Mesenchymal stem cell (in vitro differentiated cells and primary cell): ENCODE measurements at regions not wholly inside any gene's neighbourhood (a gene's known extent, or its start where the extent isn't known, plus 50 kb on each side); places are given as distances from the start of the nearest gene placed in this dataset.

Experiments
- DNase-seq: peaks from one replicate; pipeline ENCODE4 v3.0.0-alpha.2; 2013
- H2AFZ ChIP-seq: one replicate; pipeline ENCODE4 v1.6.1; 2013; ENCODE audit warnings: low read depth, mild to moderate bottlenecking, control low read depth, inconsistent platforms, low read length, moderate library complexity
- H2AK5ac ChIP-seq: 2 replicates; pipeline ENCODE4 v1.6.1; 2013; ENCODE audit warnings: low read length, moderate library complexity, mild to moderate bottlenecking, inconsistent platforms; ENCODE audit not compliant: severe bottlenecking
- H2BK120ac ChIP-seq: one replicate; pipeline ENCODE4 v1.6.1; 2013; ENCODE audit warnings: low read depth, mild to moderate bottlenecking, inconsistent platforms, low read length, moderate library complexity
- H2BK12ac ChIP-seq, 2 experiments: one replicate each; pipeline ENCODE4 v1.6.1; 2013; ENCODE audit warnings: inconsistent platforms in 2 of 2, low read length in 2 of 2, mild to moderate bottlenecking in 2 of 2, moderate library complexity in 2 of 2, control low read depth in 1 of 2
- H2BK15ac ChIP-seq: one replicate; pipeline ENCODE4 v1.6.1; 2013; ENCODE audit warnings: mild to moderate bottlenecking, low read depth, inconsistent platforms; ENCODE audit not compliant: poor library complexity, severe bottlenecking
- H2BK5ac ChIP-seq: 2 replicates; pipeline ENCODE4 v1.6.1; 2013; ENCODE audit warnings: low read depth, mild to moderate bottlenecking, low read length, control low read depth, inconsistent platforms; ENCODE audit not compliant: poor library complexity, severe bottlenecking
- H3K14ac ChIP-seq, 2 experiments: one replicate each; pipeline ENCODE4 v1.6.1; 2013; ENCODE audit warnings: inconsistent platforms in 2 of 2, low read length in 2 of 2, control low read depth in 1 of 2, mild to moderate bottlenecking in 1 of 2, moderate library complexity in 1 of 2
- H3K18ac ChIP-seq, 2 experiments: one replicate each; pipeline ENCODE4 v1.6.1; 2013; ENCODE audit warnings: inconsistent platforms in 2 of 2, low read length in 2 of 2, control low read depth in 1 of 2, low read depth in 1 of 2, mild to moderate bottlenecking in 1 of 2
- H3K23ac ChIP-seq, 2 experiments: one replicate each; pipeline ENCODE4 v1.6.1; 2013; ENCODE audit warnings: inconsistent platforms in 2 of 2, low read length in 2 of 2, mild to moderate bottlenecking in 2 of 2, moderate library complexity in 2 of 2, control low read depth in 1 of 2
- H3K27ac ChIP-seq: 2 replicates; pipeline ENCODE4 v1.5.1; 2013; ENCODE audit warnings: mild to moderate bottlenecking, moderate library complexity, low read length, control low read depth, inconsistent platforms; ENCODE audit not compliant: poor library complexity, severe bottlenecking
- H3K27me3 ChIP-seq, 2 experiments: 2 replicates each; pipeline versions ENCODE4 v1.6.1 to v1.7.0; 2013; ENCODE audit warnings: low read length in 2 of 2, mild to moderate bottlenecking in 2 of 2, moderate library complexity in 2 of 2, control low read depth in 1 of 2, inconsistent platforms in 1 of 2; ENCODE audit not compliant: control insufficient read depth in 1 of 2, insufficient read depth in 1 of 2
- H3K36me3 ChIP-seq, 2 experiments: 2 replicates each; pipeline versions ENCODE4 v1.6.1 to v1.7.0; 2013; ENCODE audit warnings: low read length in 2 of 2, control low read depth in 1 of 2, inconsistent platforms in 1 of 2, low read depth in 1 of 2, mild to moderate bottlenecking in 1 of 2; ENCODE audit not compliant: insufficient read depth in 2 of 2, control insufficient read depth in 1 of 2
- H3K4ac ChIP-seq, 2 experiments: one replicate each; pipeline ENCODE4 v1.6.1; 2013; ENCODE audit warnings: inconsistent platforms in 2 of 2, low read length in 2 of 2, mild to moderate bottlenecking in 2 of 2, moderate library complexity in 2 of 2, control low read depth in 1 of 2, low read depth in 1 of 2
- H3K4me1 ChIP-seq: 2 replicates; pipeline ENCODE4 v1.6.1; 2013; ENCODE audit warnings: low read depth, low read length, control low read depth; ENCODE audit not compliant: control insufficient read depth, insufficient read depth
- H3K4me2 ChIP-seq: 2 replicates; pipeline ENCODE4 v1.6.1; 2013; ENCODE audit warnings: low read length, mild to moderate bottlenecking, inconsistent platforms; ENCODE audit not compliant: poor library complexity, severe bottlenecking
- H3K4me3 ChIP-seq, 2 experiments: 2 replicates each; pipeline versions ENCODE4 v1.5.1 to v1.7.0; 2013; ENCODE audit warnings: low read length in 2 of 2, mild to moderate bottlenecking in 2 of 2, control low read depth in 1 of 2, low read depth in 1 of 2; ENCODE audit not compliant: insufficient read depth in 1 of 2
- H3K79me1 ChIP-seq: replicated peaks from 2 replicates; pipeline ENCODE4 v1.6.1; 2013; ENCODE audit warnings: mild to moderate bottlenecking, control low read depth, low read length, inconsistent platforms; ENCODE audit not compliant: poor library complexity, severe bottlenecking
- H3K9ac ChIP-seq: 2 replicates; pipeline ENCODE4 v1.7.0; 2013; ENCODE audit warnings: mild to moderate bottlenecking, low read length, moderate library complexity
- H3K9me3 ChIP-seq: 2 replicates; pipeline ENCODE4 v1.7.0; 2013; ENCODE audit warnings: mild to moderate bottlenecking, low read length; ENCODE audit not compliant: control insufficient read depth
- H4K8ac ChIP-seq: one replicate; pipeline ENCODE4 v1.6.1; 2013; ENCODE audit warnings: inconsistent platforms, mild to moderate bottlenecking, low read length, moderate library complexity
- H4K91ac ChIP-seq: one replicate; pipeline ENCODE4 v1.6.1; 2013; ENCODE audit warnings: mild to moderate bottlenecking, low read length, inconsistent platforms
- WGBS: methylation state at CpG from one replicate; pipeline ENCODE4 v1.1.7; 2013; ENCODE audit warnings: mixed read lengths; 5-methylcytosine and 5-hydroxymethylcytosine counted together

- Histone ChIP-seq H3K9ac (peak overlapping the region; percentile 59), H2BK5ac (no peak overlapping the region), H3K18ac (no peak overlapping the region), H3K4me1 (no peaks in the 10 kb centered on the region), H2BK120ac (no peak overlapping the region), H3K9me3 (no peaks in the 10 kb centered on the region), H2BK12ac (no peak overlapping the region), H3K14ac (no peak overlapping the region), H3K4me3 (no peak overlapping the region), H4K91ac (no peak overlapping the region), H3K27me3 (no peaks in the 10 kb centered on the region), H2AFZ (no peak overlapping the region), H2BK15ac (no peak overlapping the region), H3K4me2 (no peak overlapping the region), H2AK5ac (no peak overlapping the region), H3K23ac (no peak overlapping the region), H3K27ac (no peak overlapping the region), H3K4ac (no peak overlapping the region), H4K8ac (no peak overlapping the region), H3K36me3 (no peaks in the 10 kb centered on the region), H3K79me1 (no peaks in the 10 kb centered on the region)
- WGBS, result 38% methylated on average over 2 of the region's 4 CpGs
- DNase-seq, result peak; percentile 41
Measured at GRCh38 chr21:16169102-16169511, 439.3 kb downstream of the USP25 start.

- H2BK15ac ChIP-seq, result no peak overlapping the region
- H3K79me1 ChIP-seq, result no peaks in the 10 kb centered on the region
- no peak overlapping the region for H4K8ac ChIP-seq
- no peak overlapping the region for H3K27ac ChIP-seq
- WGBS, result no CpG with 5 or more reads among the region's 1 CpG
- no peak overlapping the region for H3K18ac ChIP-seq
- H3K14ac ChIP-seq, result no peak overlapping the region
- no peak overlapping the region for H3K9ac ChIP-seq
- H2BK120ac ChIP-seq, result no peak overlapping the region
- H3K9me3 ChIP-seq, result no peaks in the 10 kb centered on the region
- H3K4me2 ChIP-seq, result no peak overlapping the region
- H3K4me3 ChIP-seq, result no peak overlapping the region
- H3K4ac ChIP-seq, result no peak overlapping the region
- no peak overlapping the region for H4K91ac ChIP-seq
- H2BK12ac ChIP-seq, result no peak overlapping the region
- H2AFZ ChIP-seq, result no peak overlapping the region
- H2AK5ac ChIP-seq, result no peak overlapping the region
- no peaks in the 10 kb centered on the region for H3K4me1 ChIP-seq
- no peaks in the 10 kb centered on the region for H3K36me3 ChIP-seq
- no peak for DNase-seq
- H3K23ac ChIP-seq, result no peak overlapping the region
- H3K27me3 ChIP-seq, result no peaks in the 10 kb centered on the region
- H2BK5ac ChIP-seq, result no peak overlapping the region
Measured at GRCh38 chr21:16169779-16170178, 440.0 kb downstream of the USP25 start.

DNA sequence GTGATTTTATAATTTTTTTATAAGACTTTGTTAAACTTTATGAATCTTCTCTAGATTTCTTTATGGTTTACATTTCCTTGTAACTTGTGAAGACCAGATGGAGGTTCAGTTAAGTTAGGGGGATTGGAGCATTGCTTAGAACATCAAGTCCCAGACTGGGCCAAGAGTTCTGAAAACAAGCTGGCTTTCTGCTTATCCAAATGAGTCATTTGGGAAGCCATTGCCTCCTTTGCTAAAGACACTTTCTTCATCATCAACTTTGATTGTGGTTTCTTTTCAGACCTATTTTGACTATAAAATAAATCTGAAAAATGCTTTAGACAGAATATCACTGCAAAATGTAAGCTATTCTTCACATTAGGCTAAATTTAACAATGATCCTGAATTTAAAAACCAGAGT lies 446.8 kb downstream of the USP25 start:
- no peak overlapping the region for H3K14ac ChIP-seq
- DNase-seq, result no peak
- H3K36me3 ChIP-seq, result no peaks in the 10 kb centered on the region
- H4K8ac ChIP-seq, result no peak overlapping the region
- no peak overlapping the region for H3K4me3 ChIP-seq
- H4K91ac ChIP-seq, result no peak overlapping the region
- H3K4me2 ChIP-seq, result no peak overlapping the region
- H2AK5ac ChIP-seq, result no peak overlapping the region
- H3K4ac ChIP-seq, result no peak overlapping the region
- H3K79me1 ChIP-seq, result no peaks in the 10 kb centered on the region
- H2BK15ac ChIP-seq, result no peak overlapping the region
- H2BK5ac ChIP-seq, result no peak overlapping the region
- no peak overlapping the region for H2BK12ac ChIP-seq
- H3K27me3 ChIP-seq, result no peaks in the 10 kb centered on the region
- no peak overlapping the region for H3K23ac ChIP-seq
- H3K27ac ChIP-seq, result no peak overlapping the region
- H3K9ac ChIP-seq, result no peak overlapping the region
- H3K18ac ChIP-seq, result no peak overlapping the region
- H3K9me3 ChIP-seq, result no peaks in the 10 kb centered on the region
- H2AFZ ChIP-seq, result no peak overlapping the region
- no peak overlapping the region for H2BK120ac ChIP-seq
- H3K4me1 ChIP-seq, result no peaks in the 10 kb centered on the region

DNA sequence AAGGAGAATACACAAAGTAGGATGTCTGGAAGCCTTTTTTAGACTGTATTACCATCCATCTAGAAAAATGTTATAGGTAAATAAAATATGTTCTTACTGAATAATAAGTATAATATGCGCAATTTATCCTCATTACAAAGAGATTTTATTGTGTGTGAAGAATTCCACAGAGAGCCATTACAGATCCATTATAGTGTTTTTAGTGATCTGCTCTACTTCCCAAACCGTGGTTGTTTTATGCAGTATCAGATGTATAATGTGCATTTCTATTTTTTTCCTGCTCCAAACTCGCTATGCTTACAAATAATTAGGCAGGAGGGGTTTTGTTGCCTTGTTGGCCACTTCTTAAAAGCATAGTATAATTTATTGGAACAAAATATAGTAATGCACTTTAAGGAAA lies 447.8 kb downstream of the USP25 start:
- H3K79me1 ChIP-seq, result no peaks in the 10 kb centered on the region
- no peak overlapping the region for H2BK120ac ChIP-seq
- DNase-seq, result no peak
- H3K18ac ChIP-seq, result no peak overlapping the region
- no peak overlapping the region for H2BK12ac ChIP-seq
- H3K14ac ChIP-seq, result no peak overlapping the region
- H3K27me3 ChIP-seq, result no peaks in the 10 kb centered on the region
- H3K9me3 ChIP-seq, result no peaks in the 10 kb centered on the region
- no peak overlapping the region for H2AFZ ChIP-seq
- no peak overlapping the region for H3K4me3 ChIP-seq
- H4K8ac ChIP-seq, result no peak overlapping the region
- no peak overlapping the region for H3K27ac ChIP-seq
- WGBS, result no CpG with 5 or more reads among the region's 3 CpGs
- no peak overlapping the region for H3K4ac ChIP-seq
- no peak overlapping the region for H4K91ac ChIP-seq
- no peaks in the 10 kb centered on the region for H3K36me3 ChIP-seq
- no peak overlapping the region for H3K23ac ChIP-seq
- no peak overlapping the region for H2BK15ac ChIP-seq
- no peaks in the 10 kb centered on the region for H3K4me1 ChIP-seq
- H2AK5ac ChIP-seq, result no peak overlapping the region
- no peak overlapping the region for H3K9ac ChIP-seq
- H3K4me2 ChIP-seq, result no peak overlapping the region
- no peak overlapping the region for H2BK5ac ChIP-seq
